HG02610 (cell line): ENCODE measurements at regions not wholly inside any gene's neighbourhood (a gene's known extent, or its start where the extent isn't known, plus 50 kb on each side); places are given as distances from the start of the nearest gene placed in this dataset.
A peak's percentile ranks its signal among the peaks of the same experiment; 100 is the strongest.
"Not testable (repeated sequence)": the region's sequence is repeated elsewhere in the genome, so short reads cannot be mapped to it uniquely, and the experiment has no call there.

Experiments used
- ATAC-seq: cut with Tn5 transposase; IDR thresholded peaks from one replicate; pipeline ENCODE4 v1.9.1; 2021; ENCODE audit warnings: mild to moderate bottlenecking, moderate library complexity; ENCODE audit not compliant: unreplicated experiment

GRCh38 chrX:104391906-104392305, 137.2 kb upstream of the ESX1 start:
- ATAC-seq, result no peak

GRCh38 chrX:104376937-104377336, 122.2 kb upstream of the ESX1 start:
- no peak for ATAC-seq

- no peak for ATAC-seq
These were observed 117.8 kb upstream of the ESX1 start for GRCh38 chrX:104372547-104372946.

GRCh38 chrX:104370089-104370488, 115.4 kb upstream of the ESX1 start:
- ATAC-seq, result no peak

- ATAC-seq, result not testable (repeated sequence)
These were observed 106.0 kb upstream of the ESX1 start for GRCh38 chrX:104360774-104361173.

- ATAC-seq, result no peak
These were observed 104.4 kb upstream of the ESX1 start for GRCh38 chrX:104359124-104359523.

GRCh38 chrX:104351173-104351769, 96.5 kb upstream of the ESX1 start:
- no peak for ATAC-seq

- no peak for ATAC-seq
These were observed 93.1 kb upstream of the ESX1 start for GRCh38 chrX:104347860-104348259.

- ATAC-seq, result peak; percentile 75
These were observed 88.8 kb upstream of the ESX1 start for GRCh38 chrX:104343428-104344129.

GRCh38 chrX:104342065-104342464, 87.3 kb upstream of the ESX1 start:
- no peak for ATAC-seq

GRCh38 chrX:104335756-104336155, 81.0 kb upstream of the ESX1 start:
- no peak for ATAC-seq

- no peak for ATAC-seq
These were observed 80.2 kb upstream of the ESX1 start for GRCh38 chrX:104334971-104335370.

GRCh38 chrX:104330966-104331365, 76.2 kb upstream of the ESX1 start:
- no peak for ATAC-seq

- ATAC-seq, result no peak
These were observed 75.0 kb upstream of the ESX1 start for GRCh38 chrX:104329731-104330130.

GRCh38 chrX:104325213-104325585, 70.5 kb upstream of the ESX1 start:
- no peak for ATAC-seq

GRCh38 chrX:104324461-104325212, 69.9 kb upstream of the ESX1 start:
- no peak for ATAC-seq

- ATAC-seq, result no peak
These were observed 64.6 kb upstream of the ESX1 start for GRCh38 chrX:104319346-104319745.

- ATAC-seq, result no peak
These were observed 63.7 kb upstream of the ESX1 start for GRCh38 chrX:104318330-104319009.

GRCh38 chrX:104316739-104317138, 62.0 kb upstream of the ESX1 start:
- ATAC-seq, result no peak

- no peak for ATAC-seq
These were observed 60.8 kb upstream of the ESX1 start for GRCh38 chrX:104315555-104315954.

GRCh38 chrX:104310657-104311254, 56.0 kb upstream of the ESX1 start:
- no peak for ATAC-seq
